ENCODE measurements at regions not wholly inside any gene's neighbourhood (a gene's known extent, or its start where the extent isn't known, plus 50 kb on each side); places are given as distances from the start of the nearest gene placed in this dataset.
A peak's percentile ranks its signal among the peaks of the same experiment; 100 is the strongest.
"Not testable (repeated sequence)": the region's sequence is repeated elsewhere in the genome, so short reads cannot be mapped to it uniquely, and the experiment has no call there.

- no peak for DNase-seq
Measured at GRCh38 chr1:82073071-82073470, 272.3 kb downstream of the ADGRL2 start.

GRCh38 chr1:82065916-82066315, 265.2 kb downstream of the ADGRL2 start:
- no peak for DNase-seq

- DNase-seq, result no peak
Measured at GRCh38 chr1:82064691-82065090, 264.0 kb downstream of the ADGRL2 start.

GRCh38 chr1:82062206-82062605, 261.5 kb downstream of the ADGRL2 start:
- no peak for DNase-seq

GRCh38 chr1:82059959-82060358, 259.2 kb downstream of the ADGRL2 start:
- DNase-seq, result no peak

GRCh38 chr1:82057011-82057410, 256.3 kb downstream of the ADGRL2 start:
- no peak for DNase-seq

GRCh38 chr1:82055375-82055774, 254.6 kb downstream of the ADGRL2 start:
- DNase-seq, result not testable (repeated sequence)

GRCh38 chr1:82052563-82052962, 251.8 kb downstream of the ADGRL2 start:
- no peak for DNase-seq

GRCh38 chr1:82048596-82048995, 247.9 kb downstream of the ADGRL2 start:
- peak; percentile 10 to 50 for DNase-seq

GRCh38 chr1:82045221-82045620, 244.5 kb downstream of the ADGRL2 start:
- DNase-seq, result no peak

GRCh38 chr1:82044536-82044935, 243.8 kb downstream of the ADGRL2 start:
- no peak for DNase-seq

- DNase-seq, result no peak
Measured at GRCh38 chr1:82044111-82044510, 243.4 kb downstream of the ADGRL2 start.

- DNase-seq, result no peak
Measured at GRCh38 chr1:82042306-82043060, 241.7 kb downstream of the ADGRL2 start.

Measured in NCI-H1930 (cell line).